NCI-H748 treated with DMSO at 0.1 percent for 48 hours (cell line): ENCODE measurements at regions not wholly inside any gene's neighbourhood (a gene's known extent, or its start where the extent isn't known, plus 50 kb on each side); places are given as distances from the start of the nearest gene placed in this dataset.
A peak's percentile ranks its signal among the peaks of the same experiment; 100 is the strongest.

Source experiments
- DNase-seq: peaks from one replicate; lab custom pipeline; 2025; lab: John Stamatoyannopoulos, UW

DNA sequence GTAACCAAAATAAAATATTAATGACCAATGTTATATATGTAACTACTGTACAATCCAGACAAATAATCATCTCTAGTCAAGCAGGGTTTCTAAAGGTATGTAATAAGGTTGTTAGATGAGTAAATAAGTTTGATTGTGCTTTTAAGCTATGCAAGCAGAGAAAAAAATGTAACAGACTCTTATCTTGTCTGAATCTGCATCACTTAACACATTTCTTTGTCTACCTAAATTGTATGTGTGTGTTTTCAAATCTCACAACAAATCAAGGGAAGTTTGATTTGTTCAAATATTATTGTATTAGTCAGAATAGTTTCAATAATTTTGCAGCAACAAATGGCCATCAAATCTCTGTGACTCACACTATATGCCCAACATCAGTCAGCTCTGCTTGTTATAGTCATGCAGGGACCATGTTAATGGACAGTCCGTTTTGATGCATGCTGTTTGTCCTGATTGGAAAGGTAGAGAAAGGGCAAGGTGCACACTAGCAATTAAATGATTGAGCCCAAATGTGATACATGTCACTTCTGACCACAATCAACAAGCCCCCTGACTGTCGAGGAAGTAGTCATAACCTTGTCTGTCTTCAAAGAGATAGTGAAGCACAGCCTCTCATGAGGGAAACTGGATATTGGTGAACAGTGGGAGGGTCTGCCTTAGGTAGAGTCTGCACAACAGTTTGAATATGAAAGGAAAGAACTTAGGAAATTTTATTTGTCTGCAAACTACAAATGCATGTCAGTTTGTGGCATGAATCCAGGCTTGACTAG, 349.4 kb upstream of the SATB1 start:
- DNase-seq: no peak

- DNase-seq: no peak
These were observed 347.7 kb upstream of the SATB1 start for GRCh38 chr3:18772699-18773305.

DNA sequence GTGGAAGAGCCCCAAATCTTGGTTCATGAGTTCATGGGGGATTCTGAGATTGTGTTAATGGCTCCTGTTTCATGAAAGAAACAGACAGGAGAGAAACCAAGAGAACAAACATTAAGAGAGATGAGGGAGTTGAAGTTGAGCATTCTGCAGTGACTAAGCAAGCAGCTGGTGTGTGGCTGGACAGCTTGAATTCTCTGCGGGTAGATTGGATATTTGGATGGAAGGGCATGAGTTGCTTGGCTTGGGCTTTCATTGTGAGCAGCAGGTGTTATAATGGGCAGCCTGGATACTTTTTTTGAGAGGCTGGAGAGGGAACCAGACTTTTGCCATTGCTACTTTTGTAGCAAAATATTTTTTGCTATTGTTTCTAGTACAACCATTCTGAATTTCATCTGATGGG, 346.8 kb upstream of the SATB1 start:
- DNase-seq: no peak

DNA sequence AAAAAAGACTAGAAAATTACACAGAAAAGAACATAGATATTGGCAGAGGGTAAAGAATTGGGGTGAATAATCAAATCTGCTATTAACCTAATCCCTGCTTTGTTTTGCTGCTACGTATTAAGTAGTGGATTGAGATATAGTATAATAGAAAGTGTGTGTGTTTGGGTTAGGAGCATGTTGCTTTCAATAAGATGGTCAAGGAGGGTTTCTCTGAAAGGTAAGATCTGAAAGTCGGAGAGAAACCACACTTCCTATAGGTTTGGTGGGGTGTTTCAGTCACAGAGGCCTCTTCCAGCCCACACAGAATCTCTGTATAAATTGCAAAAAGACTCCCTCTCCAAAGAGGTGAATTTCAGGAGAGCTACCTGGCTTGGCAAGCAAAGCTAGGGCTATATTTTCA, 345.7 kb upstream of the SATB1 start:
- DNase-seq: no peak

DNA sequence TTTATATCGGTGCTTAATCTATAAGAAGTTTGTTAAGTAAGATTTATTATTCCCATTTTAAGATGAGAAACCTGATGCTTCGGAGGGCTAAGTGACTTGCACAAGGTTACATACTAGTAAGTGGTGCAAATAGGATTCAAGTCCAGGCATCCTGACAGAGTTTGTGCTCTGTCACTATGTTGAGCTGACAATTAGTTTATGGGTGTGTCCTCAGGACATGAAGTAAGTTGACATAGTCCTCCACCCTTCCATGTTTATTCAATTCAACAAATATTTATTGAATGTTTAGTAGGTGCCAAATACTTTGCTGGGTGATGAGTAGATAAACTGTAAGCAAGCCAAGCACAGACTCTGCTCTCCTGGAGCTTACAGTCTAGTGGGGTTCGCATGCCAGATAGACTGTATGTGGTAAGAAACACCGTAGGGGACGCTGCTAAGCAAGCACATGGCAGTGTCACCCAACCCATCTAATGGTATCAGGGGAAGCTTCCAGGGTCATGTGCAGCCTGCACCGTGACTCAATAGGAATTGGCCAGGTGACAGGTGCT, 342.7 kb upstream of the SATB1 start:
- peak; percentile 71 for DNase-seq

DNA sequence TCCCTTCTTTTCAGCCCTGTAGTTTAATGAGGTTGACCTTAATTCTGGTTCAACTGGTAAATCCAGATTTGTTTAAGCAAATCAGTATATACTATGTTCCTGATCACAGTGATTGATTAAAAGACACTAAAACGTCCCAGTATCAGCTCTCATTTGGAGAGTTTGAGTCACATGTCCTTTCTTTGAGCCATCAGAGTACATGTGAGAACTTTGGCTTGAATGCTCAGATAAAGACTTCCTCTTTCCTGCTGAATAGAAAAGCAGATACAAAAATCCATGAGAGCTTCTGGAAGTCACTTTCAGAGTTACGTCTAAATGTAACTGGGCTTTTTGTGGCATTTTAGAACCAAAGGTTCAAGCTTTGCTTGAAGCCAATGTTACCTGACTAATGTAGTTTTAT, 341.8 kb upstream of the SATB1 start:
- DNase-seq: no peak

- DNase-seq: no peak
These were observed 340.5 kb upstream of the SATB1 start for GRCh38 chr3:18765662-18766061.

GRCh38 chr3:18765161-18765560, 340.0 kb upstream of the SATB1 start:
- DNase-seq: no peak

DNA sequence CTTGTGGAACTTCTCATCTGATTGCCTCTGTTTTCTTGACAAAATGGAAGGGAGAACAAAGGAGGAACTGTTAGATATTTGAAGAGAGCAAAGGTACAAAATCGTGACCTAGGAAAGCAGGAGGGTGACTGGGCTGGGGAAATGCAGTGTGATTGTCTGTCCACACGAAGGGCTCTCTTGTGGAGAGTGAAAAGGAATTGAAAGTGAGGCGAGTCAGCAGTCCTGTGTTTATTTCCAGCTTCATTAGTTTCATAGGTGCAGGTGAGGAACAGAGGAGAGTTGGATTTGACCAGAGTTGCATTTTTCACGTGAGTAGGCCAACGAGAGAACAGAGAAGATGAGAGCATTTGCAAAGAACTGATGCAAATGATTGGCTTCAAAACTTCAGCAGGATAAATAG, 336.4 kb upstream of the SATB1 start:
- no peak for DNase-seq

GRCh38 chr3:18758047-18758704, 333.0 kb upstream of the SATB1 start:
- peak; percentile 91 for DNase-seq

- no peak for DNase-seq
These were observed 332.3 kb upstream of the SATB1 start for GRCh38 chr3:18757476-18757875.

DNA sequence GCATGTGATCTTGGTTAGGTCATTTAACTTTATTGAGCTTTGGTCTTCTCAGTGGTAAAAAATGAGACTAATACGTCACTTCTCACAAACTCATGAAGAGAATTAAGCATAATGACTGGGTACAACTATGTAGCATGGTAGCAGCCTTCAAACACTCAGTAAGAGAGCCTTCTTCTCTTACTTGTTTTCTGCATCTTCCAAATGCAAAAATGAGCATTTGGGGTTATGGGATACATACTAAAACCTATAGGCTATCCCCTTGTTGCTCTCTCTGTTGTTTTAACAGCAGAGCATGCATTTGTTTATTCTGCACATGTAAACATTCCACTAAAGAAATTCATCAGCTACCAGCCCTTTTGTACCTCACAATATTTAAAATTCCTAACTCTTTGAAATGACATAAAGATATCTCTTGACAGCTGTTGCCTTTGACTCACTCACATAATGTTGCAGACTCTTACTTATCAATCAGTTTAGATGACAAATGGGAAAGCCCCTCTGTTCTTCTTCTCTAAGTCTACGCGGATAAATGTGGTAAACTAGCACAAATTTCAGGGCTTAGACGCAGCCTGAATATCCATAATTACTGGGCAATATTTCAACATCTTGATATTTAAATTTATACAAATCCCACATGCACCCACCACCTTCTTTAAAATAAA, 327.3 kb upstream of the SATB1 start:
- DNase-seq: no peak

GRCh38 chr3:18751514-18751913, 326.4 kb upstream of the SATB1 start:
- peak; percentile 55 for DNase-seq

DNA sequence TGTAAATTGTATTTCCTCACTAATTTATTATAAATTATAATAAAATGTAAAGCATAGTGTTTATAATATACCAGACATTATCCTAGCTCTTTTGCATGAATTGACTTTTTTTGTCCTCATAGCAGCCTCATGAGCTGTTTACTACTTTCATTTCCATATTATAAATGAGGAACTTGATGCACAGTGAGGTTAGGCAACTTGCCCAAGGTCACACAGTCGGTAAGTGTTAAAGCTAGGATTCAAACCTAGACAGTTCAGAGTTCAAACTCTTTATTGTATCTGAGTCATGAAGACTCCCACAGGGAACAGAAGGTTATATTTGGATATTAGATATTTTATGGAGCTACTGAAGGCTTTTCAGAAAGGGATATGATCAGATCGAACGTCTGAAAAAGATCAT, 322.2 kb upstream of the SATB1 start:
- DNase-seq: no peak

GRCh38 chr3:18745472-18745871, 320.3 kb upstream of the SATB1 start:
- DNase-seq: no peak

DNA sequence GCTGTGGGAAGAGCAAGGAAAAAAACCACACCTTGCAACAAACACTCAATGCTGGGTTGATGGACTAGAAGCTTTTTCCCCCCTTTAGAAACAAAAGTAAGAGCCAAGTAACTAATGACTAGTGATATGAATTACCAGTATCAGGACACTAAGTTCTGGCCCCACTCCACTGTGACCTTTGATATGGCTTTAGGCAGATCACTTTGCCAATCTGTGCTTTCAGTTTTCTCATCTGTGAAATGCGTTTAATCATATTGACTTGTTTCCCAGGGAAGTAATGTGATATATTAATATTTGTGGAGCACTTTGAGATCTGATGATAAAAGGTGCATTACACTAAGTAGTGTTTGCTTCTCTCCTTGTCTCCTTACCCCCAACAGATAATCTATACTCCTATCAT, 319.3 kb upstream of the SATB1 start:
- DNase-seq: no peak

DNA sequence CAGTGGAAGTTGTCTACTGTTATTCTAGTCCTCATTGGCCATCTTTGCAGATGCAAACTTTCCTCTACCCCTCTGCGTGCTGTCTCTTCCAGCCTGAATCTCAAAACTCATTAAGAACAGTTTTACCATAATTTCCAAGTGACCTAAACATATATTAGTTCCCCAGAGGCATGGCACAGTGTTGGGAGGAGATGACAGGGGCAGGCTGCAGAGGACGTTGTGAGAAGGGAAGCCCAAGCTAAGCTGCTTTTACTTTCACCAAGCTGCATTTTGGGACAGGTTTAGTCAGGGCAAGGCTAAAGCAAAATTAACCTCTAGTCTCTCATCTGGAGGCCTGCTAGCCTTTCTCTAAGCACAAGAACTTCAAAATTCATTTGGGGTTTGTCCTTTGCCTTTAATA, 318.6 kb upstream of the SATB1 start:
- DNase-seq: no peak

GRCh38 chr3:18740631-18741583, 315.8 kb upstream of the SATB1 start:
- no peak for DNase-seq

- no peak for DNase-seq
These were observed 313.9 kb upstream of the SATB1 start for GRCh38 chr3:18739099-18739433.

DNA sequence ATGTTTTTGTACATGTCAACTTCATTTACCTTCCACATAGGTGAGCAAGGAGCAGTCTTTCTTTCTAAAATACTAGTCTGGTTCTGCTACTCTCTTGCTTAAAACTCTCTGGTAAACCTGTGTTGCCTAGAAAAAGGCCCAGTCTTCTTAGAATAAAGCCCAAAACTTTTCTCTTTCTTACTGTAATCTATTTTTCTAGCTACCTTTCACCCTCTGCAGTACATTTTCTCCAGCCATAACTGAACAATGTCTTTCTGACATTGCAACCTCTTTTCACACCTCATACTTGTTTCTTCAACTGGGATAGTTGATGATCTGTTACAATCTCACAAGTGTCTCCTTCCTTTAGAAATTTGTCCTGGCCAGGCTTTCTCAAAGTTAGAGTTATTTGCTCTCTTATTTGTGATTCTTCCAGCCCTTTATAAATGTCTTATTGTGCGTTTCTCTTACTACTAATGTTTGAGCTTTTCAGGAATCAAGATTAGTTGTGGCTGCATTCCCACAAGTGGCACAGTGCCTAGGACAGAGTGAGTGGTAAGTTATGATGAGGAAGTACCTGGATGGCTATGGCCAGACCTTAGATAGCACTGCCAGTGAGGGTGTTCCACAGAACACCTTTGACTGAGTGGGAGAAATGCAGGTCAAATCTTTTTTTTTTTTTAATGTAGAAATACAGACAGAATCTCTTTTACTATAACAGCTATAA, 313.4 kb upstream of the SATB1 start:
- DNase-seq: no peak

- no peak for DNase-seq
These were observed 309.9 kb upstream of the SATB1 start for GRCh38 chr3:18735005-18735404.
